ENCODE measurements at regions not wholly inside any gene's neighbourhood (a gene's known extent, or its start where the extent isn't known, plus 50 kb on each side); places are given as distances from the start of the nearest gene placed in this dataset.

DNA sequence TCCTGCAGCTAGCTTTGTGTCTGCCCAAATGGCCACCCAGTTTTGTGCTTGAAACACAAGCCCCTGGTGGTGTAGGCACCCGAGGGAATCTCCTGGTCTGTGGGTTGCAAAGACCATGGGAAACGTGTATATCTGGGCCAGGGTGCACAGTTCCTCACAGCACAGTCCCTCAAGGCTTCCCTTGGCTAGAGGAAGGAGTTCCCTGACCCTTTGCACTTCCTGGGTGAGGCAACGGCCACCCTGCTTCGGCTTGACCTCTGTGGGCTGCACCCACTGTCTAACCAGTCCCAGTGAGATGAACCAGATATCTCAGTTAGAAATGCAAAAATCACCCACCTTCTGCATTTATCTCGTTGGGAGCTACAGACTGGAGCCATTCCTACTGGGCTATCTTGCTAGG is 865.0 kb upstream of the ACO1 start:
- TF ChIP-seq, protein P1, sequence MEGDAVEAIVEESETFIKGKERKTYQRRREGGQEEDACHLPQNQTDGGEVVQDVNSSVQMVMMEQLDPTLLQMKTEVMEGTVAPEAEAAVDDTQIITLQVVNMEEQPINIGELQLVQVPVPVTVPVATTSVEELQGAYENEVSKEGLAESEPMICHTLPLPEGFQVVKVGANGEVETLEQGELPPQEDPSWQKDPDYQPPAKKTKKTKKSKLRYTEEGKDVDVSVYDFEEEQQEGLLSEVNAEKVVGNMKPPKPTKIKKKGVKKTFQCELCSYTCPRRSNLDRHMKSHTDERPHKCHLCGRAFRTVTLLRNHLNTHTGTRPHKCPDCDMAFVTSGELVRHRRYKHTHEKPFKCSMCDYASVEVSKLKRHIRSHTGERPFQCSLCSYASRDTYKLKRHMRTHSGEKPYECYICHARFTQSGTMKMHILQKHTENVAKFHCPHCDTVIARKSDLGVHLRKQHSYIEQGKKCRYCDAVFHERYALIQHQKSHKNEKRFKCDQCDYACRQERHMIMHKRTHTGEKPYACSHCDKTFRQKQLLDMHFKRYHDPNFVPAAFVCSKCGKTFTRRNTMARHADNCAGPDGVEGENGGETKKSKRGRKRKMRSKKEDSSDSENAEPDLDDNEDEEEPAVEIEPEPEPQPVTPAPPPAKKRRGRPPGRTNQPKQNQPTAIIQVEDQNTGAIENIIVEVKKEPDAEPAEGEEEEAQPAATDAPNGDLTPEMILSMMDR (optimal IDR thresholded peaks at IDR 0.05 in 1 of 3, IDR thresholded peaks at IDR 0.05 in 1 of 3, conservative IDR thresholded peaks at IDR 0.05 in 1 of 3; ENCODE audit: extremely low read depth in 1 of 3, insufficient read depth in 2 of 3, low read length in 3 of 3): no peak
- no peak for TF ChIP-seq EZH2 (IDR thresholded peaks at IDR 0.05; ENCODE audit: low read length)

Measured in keratinocyte (primary cell).